Upper lobe of right lung (tissue), 1 donor: ENCODE measurements at regions not wholly inside any gene's neighbourhood (a gene's known extent, or its start where the extent isn't known, plus 50 kb on each side); places are given as distances from the start of the nearest gene placed in this dataset.
"Not testable (repeated sequence)": the region's sequence is repeated elsewhere in the genome, so short reads cannot be mapped to it uniquely, and the experiment has no call there.

ENCODE experiments used
- ATAC-seq: fragments of 200-7000 bp; cut with Tn5 transposase; one replicate; pipeline ENCODE4 v1.9.1; 2020; ENCODE audit warnings: mild to moderate bottlenecking, moderate library complexity
- DNase-seq: peaks from one replicate; pipeline ENCODE4 v3.0.0-alpha.2; 2020
- H3K27ac ChIP-seq: fragments of 200-600 bp; one replicate; pipeline ENCODE4 v1.8.0; 2022
- H3K27me3 ChIP-seq: fragments of 200-600 bp; one replicate; pipeline ENCODE4 v1.8.0; 2022; ENCODE audit warnings: mild to moderate bottlenecking
- H3K36me3 ChIP-seq: fragments of 200-600 bp; one replicate; pipeline ENCODE4 v1.8.0; 2022
- H3K4me1 ChIP-seq: fragments of 200-600 bp; one replicate; pipeline ENCODE4 v1.8.0; 2022
- H3K4me3 ChIP-seq: fragments of 200-600 bp; one replicate; pipeline ENCODE4 v1.8.0; 2022; ENCODE audit warnings: mild to moderate bottlenecking
- H3K9me3 ChIP-seq: fragments of 200-600 bp; one replicate; pipeline ENCODE4 v1.8.0; 2022
- intact Hi-C: fragments of 100-400 bp; cut with DNase I; formaldehyde crosslinking; loops from one replicate; pipeline ENCODE4 v1.11.0; 2022
- TF ChIP-seq, protein P1 (sequence below): fragments of 200-600 bp; IDR thresholded peaks from one replicate; pipeline ENCODE4 v1.8.0; 2022; ENCODE audit warnings: antibody characterized with exemption
- donor health status: DM: no; HTN: yes; CAD: no; lungs with severe emphysema.

DNA sequence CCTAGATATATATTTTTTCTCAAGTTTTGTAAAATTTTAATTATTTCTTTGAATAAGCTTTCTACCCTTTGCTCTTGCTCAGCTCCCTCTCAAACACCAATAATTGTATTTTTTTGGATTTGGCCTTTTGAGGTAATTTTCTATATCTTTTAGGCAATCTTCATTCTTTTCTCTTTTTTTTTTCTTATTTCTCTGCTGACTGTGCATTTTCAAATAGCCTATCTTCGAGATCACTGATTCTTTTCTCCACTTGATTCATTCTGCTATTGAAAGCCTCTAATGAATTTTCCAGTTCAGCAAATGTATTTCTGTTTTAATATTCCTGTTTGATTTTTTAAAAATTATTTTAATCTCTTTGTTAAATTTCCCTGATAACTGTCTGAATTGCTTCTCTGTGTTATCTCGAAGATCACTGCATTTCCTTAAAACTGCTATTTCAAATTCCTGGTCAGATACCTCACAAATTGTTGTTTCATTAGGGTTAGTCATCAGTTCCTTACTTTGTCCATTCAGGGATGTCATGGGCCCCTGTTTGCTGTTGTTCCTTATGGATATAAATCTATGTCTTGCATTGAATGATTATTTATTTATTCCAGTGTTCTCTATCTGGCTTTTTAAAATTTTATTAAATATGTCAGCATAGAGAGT, 100.1 kb upstream of the UNC5B start:
- TF ChIP-seq, protein P1, sequence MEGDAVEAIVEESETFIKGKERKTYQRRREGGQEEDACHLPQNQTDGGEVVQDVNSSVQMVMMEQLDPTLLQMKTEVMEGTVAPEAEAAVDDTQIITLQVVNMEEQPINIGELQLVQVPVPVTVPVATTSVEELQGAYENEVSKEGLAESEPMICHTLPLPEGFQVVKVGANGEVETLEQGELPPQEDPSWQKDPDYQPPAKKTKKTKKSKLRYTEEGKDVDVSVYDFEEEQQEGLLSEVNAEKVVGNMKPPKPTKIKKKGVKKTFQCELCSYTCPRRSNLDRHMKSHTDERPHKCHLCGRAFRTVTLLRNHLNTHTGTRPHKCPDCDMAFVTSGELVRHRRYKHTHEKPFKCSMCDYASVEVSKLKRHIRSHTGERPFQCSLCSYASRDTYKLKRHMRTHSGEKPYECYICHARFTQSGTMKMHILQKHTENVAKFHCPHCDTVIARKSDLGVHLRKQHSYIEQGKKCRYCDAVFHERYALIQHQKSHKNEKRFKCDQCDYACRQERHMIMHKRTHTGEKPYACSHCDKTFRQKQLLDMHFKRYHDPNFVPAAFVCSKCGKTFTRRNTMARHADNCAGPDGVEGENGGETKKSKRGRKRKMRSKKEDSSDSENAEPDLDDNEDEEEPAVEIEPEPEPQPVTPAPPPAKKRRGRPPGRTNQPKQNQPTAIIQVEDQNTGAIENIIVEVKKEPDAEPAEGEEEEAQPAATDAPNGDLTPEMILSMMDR = no peak
- H3K4me3 ChIP-seq = no peak overlapping the region
- DNase-seq (no peak), ATAC-seq (no peak)
- H3K4me1 ChIP-seq = no peaks in the 10 kb centered on the region
- no peaks in the 10 kb centered on the region for H3K27me3 ChIP-seq
- no peaks in the 10 kb centered on the region for H3K36me3 ChIP-seq
- no peak overlapping the region for H3K27ac ChIP-seq
- intact Hi-C loops = no loop called here
- H3K9me3 ChIP-seq = peaks cover 9% of the 10 kb centered on the region

DNA sequence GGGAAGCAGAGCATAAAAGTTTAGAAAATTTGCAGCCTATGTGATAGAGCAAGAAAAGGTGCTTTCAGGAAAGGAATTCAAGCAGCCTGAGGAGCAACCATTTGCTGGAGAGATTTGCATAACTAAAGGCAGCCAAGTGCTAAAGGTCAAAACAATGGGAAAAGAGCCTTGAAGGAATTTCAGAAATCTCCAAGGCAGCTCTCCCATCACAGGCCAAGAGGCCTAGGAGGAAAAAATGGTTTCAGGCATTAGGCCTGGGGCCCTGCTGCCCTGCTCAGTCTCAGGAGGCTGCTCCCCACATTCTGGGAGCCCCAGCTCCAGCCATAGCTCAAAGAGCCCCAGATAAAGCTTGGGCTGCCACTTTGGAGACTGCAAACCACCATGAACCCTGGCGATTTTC, 95.9 kb upstream of the UNC5B start:
- intact Hi-C loops = no loop called here
- ATAC-seq (no peak), DNase-seq (no peak)
- Histone ChIP-seq H3K27ac (no peak overlapping the region), H3K4me3 (no peak overlapping the region), H3K27me3 (no peaks in the 10 kb centered on the region), H3K9me3 (peaks cover 9% of the 10 kb centered on the region), H3K4me1 (no peaks in the 10 kb centered on the region), H3K36me3 (no peaks in the 10 kb centered on the region)
- TF ChIP-seq, protein P1 = no peak

DNA sequence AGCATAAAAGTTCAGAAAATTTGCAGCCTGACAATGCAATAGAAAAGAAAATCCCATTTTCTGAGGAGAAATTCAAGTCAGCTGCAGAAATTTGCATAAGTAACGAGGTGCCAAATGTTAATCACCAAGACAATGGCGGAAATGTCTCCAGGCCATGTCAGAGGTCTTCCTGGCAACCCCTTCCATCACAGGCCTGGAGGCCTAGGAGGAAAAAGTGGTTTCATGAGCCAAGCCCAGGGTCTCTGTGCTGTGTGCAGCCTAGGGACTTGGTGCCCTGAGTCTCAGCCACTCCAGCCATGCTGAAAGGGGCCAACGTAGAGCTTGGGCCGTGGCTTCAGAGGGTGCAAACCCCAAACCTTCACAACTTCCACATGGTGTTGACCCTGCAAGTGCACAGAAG, 94.8 kb upstream of the UNC5B start:
- H3K36me3 ChIP-seq, H3K4me3 ChIP-seq, H3K27ac ChIP-seq, ATAC-seq, H3K4me1 ChIP-seq, intact Hi-C loops, DNase-seq, H3K27me3 ChIP-seq, H3K9me3 ChIP-seq: not testable (repeated sequence)

DNA sequence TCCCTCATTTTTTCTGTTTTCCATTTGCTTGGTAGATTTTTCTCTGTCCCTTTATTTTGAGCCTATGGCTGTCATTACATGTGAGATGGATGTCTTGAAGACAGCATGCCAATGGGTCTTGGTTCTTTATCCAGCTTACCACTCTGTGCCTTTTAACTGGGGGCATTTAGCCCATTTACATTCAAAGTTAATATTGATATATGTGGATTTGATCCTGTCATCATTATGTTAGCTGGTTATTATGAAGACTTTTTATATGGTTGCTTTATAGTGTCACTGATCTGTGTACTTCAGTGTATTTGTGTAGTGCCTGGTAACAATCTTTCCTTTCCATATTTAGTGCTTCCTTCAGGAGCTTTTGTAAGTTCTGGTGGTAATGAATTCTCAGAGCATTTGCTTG, 89.3 kb upstream of the UNC5B start:
- ATAC-seq (no peak), DNase-seq (no peak)
- Histone ChIP-seq H3K27ac (no peak overlapping the region), H3K36me3 (no peaks in the 10 kb centered on the region), H3K4me1 (no peaks in the 10 kb centered on the region), H3K4me3 (no peak overlapping the region), H3K27me3 (no peaks in the 10 kb centered on the region), H3K9me3 (no peaks in the 10 kb centered on the region)
- TF ChIP-seq, protein P1 = no peak
- intact Hi-C loops = no loop called here

DNA sequence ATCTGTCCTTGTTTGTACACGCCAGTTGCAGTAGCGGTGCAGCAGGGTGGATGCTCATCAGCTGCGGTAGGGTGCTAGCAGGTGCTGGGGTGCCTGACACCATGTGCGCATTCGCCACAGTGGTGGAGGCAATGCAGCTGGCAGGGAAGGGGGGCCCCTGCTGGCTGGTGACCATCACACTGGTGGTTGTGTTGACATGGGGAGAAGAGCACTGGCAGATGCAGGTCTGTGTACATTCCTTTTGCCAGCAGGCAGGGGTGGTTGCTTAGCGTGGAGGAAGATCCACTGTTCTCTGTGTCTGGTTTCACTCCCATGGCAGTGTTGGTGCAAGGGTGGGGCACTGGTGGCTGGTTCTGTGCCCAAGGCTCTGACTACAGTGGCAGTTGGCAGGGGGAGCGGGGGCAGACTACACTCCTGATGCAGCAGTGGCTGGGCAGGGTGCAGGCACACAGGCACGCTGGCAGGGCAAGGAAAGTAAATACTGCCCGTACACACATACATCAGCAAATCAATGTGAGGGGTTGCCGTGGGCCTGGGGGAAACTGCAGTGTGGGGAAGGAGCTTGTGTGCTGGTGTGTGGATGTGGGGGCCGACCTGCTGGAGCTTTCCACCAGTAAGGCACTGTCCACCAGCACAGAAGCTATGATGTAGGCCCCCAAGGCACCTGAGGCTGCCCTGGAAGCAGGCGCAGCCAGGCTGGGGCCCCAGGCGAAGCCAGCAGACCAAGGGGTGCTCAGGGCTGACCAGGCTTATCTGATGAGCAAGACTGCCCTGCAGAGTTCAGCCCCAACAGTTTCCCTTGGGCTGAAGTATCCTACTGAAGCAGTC, 87.2 kb upstream of the UNC5B start:
- Histone ChIP-seq H3K4me3 (no peak overlapping the region), H3K9me3 (no peaks in the 10 kb centered on the region), H3K27me3 (no peaks in the 10 kb centered on the region), H3K4me1 (no peaks in the 10 kb centered on the region), H3K27ac (no peak overlapping the region), H3K36me3 (no peaks in the 10 kb centered on the region)
- ATAC-seq (no peak), DNase-seq (no peak)
- TF ChIP-seq, protein P1 = no peak
- intact Hi-C loops = no loop called here

DNA sequence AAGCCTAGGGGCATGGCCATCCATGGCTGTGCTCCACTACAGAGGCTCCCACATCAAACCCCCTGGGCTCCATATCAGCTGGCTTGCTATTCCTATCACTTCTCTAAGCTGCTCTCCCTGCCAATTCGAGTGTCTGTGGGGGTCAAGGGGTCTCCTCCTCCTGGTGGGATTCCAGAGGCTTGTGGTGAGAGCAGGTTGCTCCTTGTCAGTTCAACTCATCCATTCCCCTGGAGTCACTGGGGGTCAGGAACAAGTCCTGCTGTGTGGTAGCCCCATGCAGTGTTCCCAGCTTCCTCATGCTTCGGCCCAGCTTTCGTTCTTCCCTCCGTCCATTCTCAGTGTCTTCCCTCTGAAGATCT, 86.6 kb upstream of the UNC5B start:
- H3K4me3 ChIP-seq = no peak overlapping the region
- no peak for DNase-seq
- intact Hi-C loops = no loop called here

More for the DNA sequence above, 86.6 kb upstream of the UNC5B start:
- H3K27me3 ChIP-seq = no peaks in the 10 kb centered on the region
- no peak for ATAC-seq
- TF ChIP-seq, protein P1 = no peak
- no peaks in the 10 kb centered on the region for H3K4me1 ChIP-seq
- H3K36me3 ChIP-seq = no peaks in the 10 kb centered on the region
- H3K27ac ChIP-seq = no peak overlapping the region
- no peaks in the 10 kb centered on the region for H3K9me3 ChIP-seq
